ENCODE measurements at regions not wholly inside any gene's neighbourhood (a gene's known extent, or its start where the extent isn't known, plus 50 kb on each side); places are given as distances from the start of the nearest gene placed in this dataset.
"Not testable (repeated sequence)": the region's sequence is repeated elsewhere in the genome, so short reads cannot be mapped to it uniquely, and the experiment has no call there.

- no peak for DNase-seq (ENCODE audit: low spot score)
Measured at GRCh38 chr9:12271421-12271891, 421.7 kb upstream of the TYRP1 start.

GRCh38 chr9:12272471-12273120 is 420.6 kb upstream of the TYRP1 start:
- no peak for DNase-seq (ENCODE audit: low spot score)

- no peak for DNase-seq (ENCODE audit: low spot score)
Measured at GRCh38 chr9:12274577-12274976, 418.6 kb upstream of the TYRP1 start.

- no peak for DNase-seq (ENCODE audit: low spot score)
Measured at GRCh38 chr9:12276505-12276904, 416.7 kb upstream of the TYRP1 start.

GRCh38 chr9:12289711-12290110 is 403.5 kb upstream of the TYRP1 start:
- DNase-seq (ENCODE audit: low spot score), result no peak

- no peak for DNase-seq (ENCODE audit: low spot score)
Measured at GRCh38 chr9:12290166-12290869, 402.9 kb upstream of the TYRP1 start.

GRCh38 chr9:12305211-12305610 is 388.0 kb upstream of the TYRP1 start:
- DNase-seq (ENCODE audit: low spot score), result no peak

- DNase-seq (ENCODE audit: low spot score), result no peak
Measured at GRCh38 chr9:12314589-12314988, 378.6 kb upstream of the TYRP1 start.

- no peak for DNase-seq (ENCODE audit: low spot score)
Measured at GRCh38 chr9:12318732-12319685, 374.2 kb upstream of the TYRP1 start.

GRCh38 chr9:12329623-12329985 is 363.6 kb upstream of the TYRP1 start:
- no peak for DNase-seq (ENCODE audit: low spot score)

GRCh38 chr9:12333966-12334365 is 359.2 kb upstream of the TYRP1 start:
- not testable (repeated sequence) for DNase-seq (ENCODE audit: low spot score)

GRCh38 chr9:12350775-12351174 is 342.4 kb upstream of the TYRP1 start:
- DNase-seq (ENCODE audit: low spot score), result no peak

- no peak for DNase-seq (ENCODE audit: low spot score)
Measured at GRCh38 chr9:12351293-12352044, 341.7 kb upstream of the TYRP1 start.

- DNase-seq (ENCODE audit: low spot score), result no peak
Measured at GRCh38 chr9:12352045-12352315, 341.2 kb upstream of the TYRP1 start.

GRCh38 chr9:12363439-12363838 is 329.7 kb upstream of the TYRP1 start:
- no peak for DNase-seq (ENCODE audit: low spot score)

GRCh38 chr9:12368569-12368968 is 324.6 kb upstream of the TYRP1 start:
- DNase-seq (ENCODE audit: low spot score), result no peak

- DNase-seq (ENCODE audit: low spot score), result no peak
Measured at GRCh38 chr9:12391839-12392509, 301.2 kb upstream of the TYRP1 start.

- DNase-seq (ENCODE audit: low spot score), result no peak
Measured at GRCh38 chr9:12394105-12394504, 299.1 kb upstream of the TYRP1 start.

- no peak for DNase-seq (ENCODE audit: low spot score)
Measured at GRCh38 chr9:12403721-12404120, 289.5 kb upstream of the TYRP1 start.

- DNase-seq (ENCODE audit: low spot score), result no peak
Measured at GRCh38 chr9:12413986-12414385, 279.2 kb upstream of the TYRP1 start.

- DNase-seq (ENCODE audit: low spot score), result no peak
Measured at GRCh38 chr9:12414514-12414913, 278.7 kb upstream of the TYRP1 start.

- DNase-seq (ENCODE audit: low spot score), result no peak
Measured at GRCh38 chr9:12415361-12415760, 277.8 kb upstream of the TYRP1 start.
